ENCODE measurements at regions not wholly inside any gene's neighbourhood (a gene's known extent, or its start where the extent isn't known, plus 50 kb on each side); places are given as distances from the start of the nearest gene placed in this dataset.

GRCh38 chr10:62912086-62912485, 95.9 kb upstream of the EGR2 start:
- TF ChIP-seq CTCF (IDR thresholded peaks at IDR 0.05; ENCODE audit: control insufficient read depth, insufficient read depth, low read depth, low read length, missing control alignments): no peak
- DNase-seq (ENCODE audit: low read depth): no peak
- H3K4me3 ChIP-seq (ENCODE audit: control insufficient read depth, low read depth, low read length): no peak overlapping the region

GRCh38 chr10:62911210-62911963, 95.2 kb upstream of the EGR2 start:
- H3K4me3 ChIP-seq (ENCODE audit: control insufficient read depth, low read depth, low read length): no peak overlapping the region
- TF ChIP-seq CTCF (IDR thresholded peaks at IDR 0.05; ENCODE audit: control insufficient read depth, insufficient read depth, low read depth, low read length, missing control alignments): no peak
- no peak for DNase-seq (ENCODE audit: low read depth)

- no peak for TF ChIP-seq CTCF (IDR thresholded peaks at IDR 0.05; ENCODE audit: control insufficient read depth, insufficient read depth, low read depth, low read length, missing control alignments)
- DNase-seq (ENCODE audit: low read depth): no peak
- no peak overlapping the region for H3K4me3 ChIP-seq (ENCODE audit: control insufficient read depth, low read depth, low read length)
Observed at GRCh38 chr10:62907470-62908212, 91.5 kb upstream of the EGR2 start.

- no peak overlapping the region for H3K4me3 ChIP-seq (ENCODE audit: control insufficient read depth, low read depth, low read length)
- no peak for TF ChIP-seq CTCF (IDR thresholded peaks at IDR 0.05; ENCODE audit: control insufficient read depth, insufficient read depth, low read depth, low read length, missing control alignments)
Observed at GRCh38 chr10:62904281-62904875, 88.2 kb upstream of the EGR2 start.

GRCh38 chr10:62903828-62904227, 87.7 kb upstream of the EGR2 start:
- no peak for TF ChIP-seq CTCF (IDR thresholded peaks at IDR 0.05; ENCODE audit: control insufficient read depth, insufficient read depth, low read depth, low read length, missing control alignments)
- no peak overlapping the region for H3K4me3 ChIP-seq (ENCODE audit: control insufficient read depth, low read depth, low read length)
- no peak for DNase-seq (ENCODE audit: low read depth)

More at GRCh38 chr10:62904281-62904875, 88.2 kb upstream of the EGR2 start:
- no peak for DNase-seq (ENCODE audit: low read depth)

- no peak for TF ChIP-seq CTCF (IDR thresholded peaks at IDR 0.05; ENCODE audit: control insufficient read depth, insufficient read depth, low read depth, low read length, missing control alignments)
- H3K4me3 ChIP-seq (ENCODE audit: control insufficient read depth, low read depth, low read length): no peak overlapping the region
Observed at GRCh38 chr10:62900829-62901571, 84.8 kb upstream of the EGR2 start.

More at GRCh38 chr10:62900829-62901571, 84.8 kb upstream of the EGR2 start:
- DNase-seq (ENCODE audit: low read depth): no peak
